ENCODE measurements at regions not wholly inside any gene's neighbourhood (a gene's known extent, or its start where the extent isn't known, plus 50 kb on each side); places are given as distances from the start of the nearest gene placed in this dataset.

DNA sequence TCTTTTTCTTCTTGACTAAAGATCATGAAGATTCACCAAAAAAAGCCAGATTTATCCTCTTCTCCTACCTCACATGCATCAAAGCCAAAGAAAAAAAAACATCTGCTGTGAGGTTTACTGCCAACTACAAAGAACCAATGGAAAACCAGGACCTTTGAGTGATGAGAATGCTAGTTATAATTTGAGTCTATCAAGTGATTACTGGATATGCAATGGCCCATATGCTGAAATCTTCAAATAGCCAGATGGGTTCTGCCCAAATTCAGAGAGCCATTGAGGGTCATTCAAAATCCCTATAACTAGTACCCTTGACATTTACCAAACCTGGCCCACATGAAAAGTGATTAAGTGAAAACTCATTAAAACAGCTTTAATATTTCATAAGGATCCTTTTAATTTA is 78.4 kb upstream of the ACO1 start:
- Histone ChIP-seq H3K9me3 (peaks cover 0 to 5% (median 0%) of the 10 kb centered on the region in 4 donors), H3K27me3 (no peaks in the 10 kb centered on the region), H3K27ac (replicated peaks in 1 of 4) (no peak overlapping the region), H3K36me3 (no peaks in the 10 kb centered on the region), H3K4me3 (no peak overlapping the region), H3K4me1 (no peaks in the 10 kb centered on the region)
- TF ChIP-seq POLR2A (IDR thresholded peaks at IDR 0.05; ENCODE audit: low read depth) (no peak), POLR2AphosphoS5 (IDR thresholded peaks at IDR 0.05) (no peak), EP300 (IDR thresholded peaks at IDR 0.05) (no peak)
- TF ChIP-seq, protein P1, sequence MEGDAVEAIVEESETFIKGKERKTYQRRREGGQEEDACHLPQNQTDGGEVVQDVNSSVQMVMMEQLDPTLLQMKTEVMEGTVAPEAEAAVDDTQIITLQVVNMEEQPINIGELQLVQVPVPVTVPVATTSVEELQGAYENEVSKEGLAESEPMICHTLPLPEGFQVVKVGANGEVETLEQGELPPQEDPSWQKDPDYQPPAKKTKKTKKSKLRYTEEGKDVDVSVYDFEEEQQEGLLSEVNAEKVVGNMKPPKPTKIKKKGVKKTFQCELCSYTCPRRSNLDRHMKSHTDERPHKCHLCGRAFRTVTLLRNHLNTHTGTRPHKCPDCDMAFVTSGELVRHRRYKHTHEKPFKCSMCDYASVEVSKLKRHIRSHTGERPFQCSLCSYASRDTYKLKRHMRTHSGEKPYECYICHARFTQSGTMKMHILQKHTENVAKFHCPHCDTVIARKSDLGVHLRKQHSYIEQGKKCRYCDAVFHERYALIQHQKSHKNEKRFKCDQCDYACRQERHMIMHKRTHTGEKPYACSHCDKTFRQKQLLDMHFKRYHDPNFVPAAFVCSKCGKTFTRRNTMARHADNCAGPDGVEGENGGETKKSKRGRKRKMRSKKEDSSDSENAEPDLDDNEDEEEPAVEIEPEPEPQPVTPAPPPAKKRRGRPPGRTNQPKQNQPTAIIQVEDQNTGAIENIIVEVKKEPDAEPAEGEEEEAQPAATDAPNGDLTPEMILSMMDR (IDR thresholded peaks at IDR 0.05) = no peak
- no peak for DNase-seq (ENCODE audit: extremely low spot score)
- intact Hi-C loops (cut with DNase I) = no loop called here

DNA sequence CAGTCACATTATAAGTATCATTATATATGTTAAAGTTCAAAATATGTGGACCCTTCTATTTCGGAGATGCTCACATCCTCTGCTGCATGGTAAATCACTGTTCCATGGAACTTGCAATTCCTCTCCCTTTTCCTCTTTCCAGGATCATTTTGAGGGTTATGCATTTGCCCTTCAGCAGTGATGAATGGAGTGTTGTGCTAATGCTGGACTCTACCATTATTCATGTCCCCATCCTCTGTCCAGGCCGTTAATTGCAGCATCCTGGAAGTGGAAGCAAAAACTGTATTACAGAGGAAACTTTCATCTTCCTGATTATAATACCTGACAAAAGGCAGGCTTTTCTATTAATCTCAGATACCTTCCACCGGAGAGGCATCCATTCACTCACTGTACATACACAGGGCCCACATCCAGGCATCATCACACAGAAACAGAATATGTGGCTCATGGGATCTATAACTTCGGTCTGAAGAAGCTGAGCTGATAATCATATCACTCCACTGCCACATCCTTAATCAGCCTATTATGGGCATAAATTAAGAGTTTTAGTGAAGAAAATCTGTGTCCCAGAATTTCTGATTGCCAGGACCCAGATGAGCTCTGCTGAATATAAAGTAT is 65.0 kb upstream of the ACO1 start:
- WGBS = 67% methylated on average over 4 of the region's 4 CpGs
- no peaks in the 10 kb centered on the region for H3K36me3 ChIP-seq
- no peak overlapping the region for H3K4me3 ChIP-seq
- TF ChIP-seq POLR2AphosphoS5 (IDR thresholded peaks at IDR 0.05) (no peak), POLR2A (IDR thresholded peaks at IDR 0.05; ENCODE audit: low read depth) (no peak), EP300 (IDR thresholded peaks at IDR 0.05) (no peak)
- TF ChIP-seq, protein P1 (IDR thresholded peaks at IDR 0.05) = no peak
- intact Hi-C loops (cut with DNase I) = no loop called here
- no peaks in the 10 kb centered on the region for H3K9me3 ChIP-seq
- no peaks in the 10 kb centered on the region for H3K4me1 ChIP-seq
- no peak overlapping the region for H3K27ac ChIP-seq (replicated peaks in 1 of 4)
- DNase-seq (ENCODE audit: extremely low spot score) = no peak
- no peaks in the 10 kb centered on the region for H3K27me3 ChIP-seq

DNA sequence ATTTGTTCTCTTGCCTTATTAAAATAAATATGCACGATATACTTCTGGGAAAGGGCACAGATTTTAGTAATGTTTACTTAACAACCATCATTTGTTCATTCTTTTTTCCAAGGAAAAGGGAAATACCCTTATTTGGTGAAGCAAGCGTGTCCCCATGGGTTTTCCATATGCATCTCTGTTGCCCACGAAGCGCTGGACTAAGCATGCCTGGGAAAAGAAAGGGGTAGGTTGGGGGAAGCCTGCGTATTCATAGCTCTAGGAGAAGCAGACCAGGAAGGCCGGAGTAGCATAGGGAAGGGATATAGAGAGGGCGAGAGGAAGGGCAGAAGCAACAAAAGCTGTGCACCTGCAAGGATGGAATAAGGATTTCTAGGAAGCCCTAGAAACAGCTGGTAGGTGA is 61.8 kb upstream of the ACO1 start:
- H3K36me3 ChIP-seq = no peaks in the 10 kb centered on the region
- intact Hi-C loops (cut with DNase I) = no loop called here
- H3K27ac ChIP-seq (replicated peaks in 1 of 4) = no peak overlapping the region
- DNase-seq (ENCODE audit: extremely low spot score) = no peak
- 67% methylated on average over 7 of the region's 7 CpGs for WGBS
- no peaks in the 10 kb centered on the region for H3K9me3 ChIP-seq
- H3K4me3 ChIP-seq = no peak overlapping the region
- TF ChIP-seq, protein P1 (IDR thresholded peaks at IDR 0.05) = no peak
- TF ChIP-seq EP300 (IDR thresholded peaks at IDR 0.05) (no peak), POLR2AphosphoS5 (IDR thresholded peaks at IDR 0.05) (no peak), POLR2A (IDR thresholded peaks at IDR 0.05; ENCODE audit: low read depth) (no peak)
- no peaks in the 10 kb centered on the region for H3K27me3 ChIP-seq
- H3K4me1 ChIP-seq = no peaks in the 10 kb centered on the region

DNA sequence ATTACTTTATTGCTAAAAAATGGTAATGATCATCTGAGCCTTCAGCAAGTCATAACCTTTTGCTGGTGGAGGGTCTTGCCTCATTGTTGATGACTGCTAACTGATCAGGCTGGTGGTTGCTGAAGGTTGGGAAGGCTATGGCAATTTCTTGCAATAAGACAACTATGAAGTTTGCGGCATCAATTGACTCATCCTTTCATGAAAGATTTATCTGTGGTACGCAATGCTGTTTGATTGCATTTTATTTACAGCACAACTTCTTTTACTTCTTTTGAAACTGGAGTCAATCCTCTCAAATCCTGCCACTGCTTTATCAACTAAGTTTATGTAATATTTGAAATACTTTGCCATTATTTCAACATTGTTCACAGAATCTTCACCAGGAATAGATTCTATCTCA is 58.3 kb upstream of the ACO1 start:
- no peaks in the 10 kb centered on the region for H3K27me3 ChIP-seq
- WGBS = 97% methylated on average over 2 of the region's 2 CpGs
- peaks cover 0 to 4% (median 2%) of the 10 kb centered on the region in 4 donors for H3K9me3 ChIP-seq
- no peak overlapping the region for H3K4me3 ChIP-seq
- intact Hi-C loops (cut with DNase I) = no loop called here
- DNase-seq (ENCODE audit: extremely low spot score) = no peak
- TF ChIP-seq, protein P1 (IDR thresholded peaks at IDR 0.05) = no peak
- TF ChIP-seq EP300 (IDR thresholded peaks at IDR 0.05) (no peak), POLR2AphosphoS5 (IDR thresholded peaks at IDR 0.05) (no peak), POLR2A (IDR thresholded peaks at IDR 0.05; ENCODE audit: low read depth) (no peak)
- no peaks in the 10 kb centered on the region for H3K4me1 ChIP-seq
- H3K27ac ChIP-seq (replicated peaks in 1 of 4) = no peak overlapping the region
- no peaks in the 10 kb centered on the region for H3K36me3 ChIP-seq

DNA sequence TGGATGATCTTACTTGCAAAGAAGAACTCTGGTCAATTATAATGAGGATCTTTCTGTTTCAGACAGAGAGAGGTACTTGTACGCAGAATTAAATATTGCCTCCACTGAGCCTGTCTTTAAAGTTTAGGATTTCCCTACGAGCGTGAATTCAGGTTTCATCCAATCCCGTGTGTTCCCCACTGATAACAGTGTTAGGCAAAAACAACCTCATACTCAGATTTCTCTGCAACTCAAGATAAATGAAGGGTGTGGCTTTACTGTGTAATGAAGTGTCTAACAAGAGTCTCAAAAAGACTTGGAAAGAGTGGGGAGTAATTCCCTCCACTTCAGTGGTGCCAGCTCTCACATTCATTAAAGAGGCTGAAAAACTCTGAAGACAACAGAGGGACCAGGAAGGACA is 53.2 kb upstream of the ACO1 start:
- TF ChIP-seq, protein P1 (IDR thresholded peaks at IDR 0.05) = no peak
- TF ChIP-seq EP300 (IDR thresholded peaks at IDR 0.05) (no peak), POLR2AphosphoS5 (IDR thresholded peaks at IDR 0.05) (no peak), POLR2A (IDR thresholded peaks at IDR 0.05; ENCODE audit: low read depth) (no peak)
- 85% methylated on average over 4 of the region's 4 CpGs for WGBS
- no peak overlapping the region for H3K4me3 ChIP-seq
- no peak for DNase-seq (ENCODE audit: extremely low spot score)
- H3K9me3 ChIP-seq = peaks cover 0 to 4% (median 2%) of the 10 kb centered on the region in 4 donors
- H3K36me3 ChIP-seq = no peaks in the 10 kb centered on the region
- H3K4me1 ChIP-seq = no peaks in the 10 kb centered on the region
- intact Hi-C loops (cut with DNase I) = no loop called here
- no peak overlapping the region for H3K27ac ChIP-seq (replicated peaks in 1 of 4)
- H3K27me3 ChIP-seq = peaks cover 0 to 3% (median 0%) of the 10 kb centered on the region in 4 donors

All from esophagus muscularis mucosa (tissue), 4 donors.